Tibial nerve (tissue), 4 donors: ENCODE measurements at regions not wholly inside any gene's neighbourhood (a gene's known extent, or its start where the extent isn't known, plus 50 kb on each side); places are given as distances from the start of the nearest gene placed in this dataset.
"Not testable (repeated sequence)": the region's sequence is repeated elsewhere in the genome, so short reads cannot be mapped to it uniquely, and the experiment has no call there.

Source experiments
- DNase-seq, 2 donors: peaks; one replicate each; pipeline ENCODE4 v3.0.0-alpha.2; 2019; ENCODE audit warnings: low spot score in 2 of 2
- H3K27ac ChIP-seq, 4 donors: fragments of 200-600 bp; sonication (generic) in 3 of 4; one replicate each; pipeline ENCODE4 v1.5.1; 2017 to 2019; ENCODE audit warnings: mild to moderate bottlenecking in 1 of 4
- H3K27me3 ChIP-seq, 2 donors: fragments of 200-600 bp; sonication (generic) in 1 of 2; one replicate each; pipeline versions ENCODE4 v1.5.1 to v1.6.0; 2017 to 2019
- H3K36me3 ChIP-seq, 3 donors: fragments of 200-600 bp; sonication (generic); one replicate each; pipeline ENCODE4 v1.5.1; 2018 to 2019
- H3K4me1 ChIP-seq, 4 donors: fragments of 200-600 bp; sonication (generic) in 3 of 4; one replicate each; pipeline ENCODE4 v1.5.1; 2017 to 2019
- H3K4me3 ChIP-seq, 4 donors: fragments of 200-600 bp; sonication (generic) in 3 of 4; one replicate each; pipeline ENCODE4 v1.5.1; 2017 to 2019; ENCODE audit warnings: mild to moderate bottlenecking in 1 of 4, moderate library complexity in 1 of 4
- H3K9me3 ChIP-seq, 4 donors: fragments of 200-600 bp; sonication (generic) in 3 of 4; one replicate each; pipeline ENCODE4 v1.5.1; 2017 to 2019
- WGBS, 2 donors: methylation state at CpG; one replicate each; pipeline ENCODE4 v1.1.5; 2018; 5-methylcytosine and 5-hydroxymethylcytosine counted together

DNA sequence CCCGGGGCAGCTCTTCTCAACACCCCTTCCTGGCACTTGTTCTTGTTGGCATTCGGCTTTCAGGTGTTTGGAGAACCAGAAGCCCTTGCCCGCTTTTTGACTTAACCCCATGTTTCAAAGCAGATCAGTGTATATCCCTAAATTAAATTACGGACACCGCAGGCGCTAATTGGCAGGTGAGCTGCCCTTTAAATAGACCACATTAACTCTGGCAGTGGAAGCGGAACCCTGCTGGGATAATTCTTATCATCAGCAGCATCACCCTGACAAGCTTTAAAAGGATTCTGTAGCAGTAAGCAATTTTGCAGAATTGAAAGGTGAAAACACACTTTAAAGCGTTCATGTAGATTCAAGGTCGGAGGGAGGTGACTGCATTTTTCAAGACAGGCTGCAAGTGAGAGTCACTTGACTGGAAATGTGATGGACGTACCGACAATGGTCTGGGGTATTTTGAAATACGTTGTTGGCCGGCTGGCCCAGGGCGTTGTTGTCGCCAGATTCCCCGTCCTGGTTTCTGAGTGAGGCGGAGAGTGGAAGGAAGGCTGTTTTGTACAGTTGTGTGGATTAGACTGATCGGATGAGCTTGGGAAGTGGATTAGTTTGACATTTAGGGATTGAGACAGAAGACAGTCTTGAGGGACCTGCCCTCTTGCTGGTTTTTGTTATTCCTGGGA is 94.2 kb upstream of the CRYM start:
- not testable (repeated sequence) for DNase-seq, H3K36me3 ChIP-seq, H3K27ac ChIP-seq, H3K4me1 ChIP-seq, H3K4me3 ChIP-seq, H3K27me3 ChIP-seq, H3K9me3 ChIP-seq
- WGBS, 2 donors: 79% methylated on average over 15 to 16 of the region's 18 CpGs

DNA sequence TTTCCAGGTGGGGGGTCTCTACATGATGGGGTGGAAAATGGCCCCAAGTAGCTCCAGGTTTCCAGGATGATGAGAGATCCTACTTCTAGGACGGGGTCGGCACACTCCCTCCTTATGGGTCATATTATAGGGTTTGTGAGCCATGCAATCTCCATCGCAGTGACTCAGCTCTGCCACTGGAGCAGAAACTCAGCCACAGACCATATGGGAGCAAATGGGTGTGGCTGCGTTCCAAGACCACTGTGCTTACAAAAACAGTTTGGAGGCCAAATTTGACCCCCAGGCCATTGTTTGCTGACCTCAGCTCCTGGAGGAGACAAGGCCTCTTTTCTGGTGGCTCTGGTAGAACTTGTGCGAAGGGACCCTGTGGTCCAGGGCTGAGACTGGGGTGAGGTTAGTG is 92.7 kb upstream of the CRYM start:
- H3K27me3 ChIP-seq, H3K9me3 ChIP-seq, H3K36me3 ChIP-seq, H3K4me3 ChIP-seq, DNase-seq, H3K27ac ChIP-seq, H3K4me1 ChIP-seq: not testable (repeated sequence)
- WGBS, 2 donors: 57 to 78% methylated on average over 4 of the region's 5 CpGs

- H3K27me3 ChIP-seq, H3K36me3 ChIP-seq, H3K9me3 ChIP-seq, H3K4me1 ChIP-seq, DNase-seq, H3K4me3 ChIP-seq, H3K27ac ChIP-seq: not testable (repeated sequence)
- 45 to 60% methylated on average over 3 to 4 of the region's 5 CpGs for WGBS, 2 donors
Measured at GRCh38 chr16:21368973-21369942, 91.2 kb upstream of the CRYM start.

GRCh38 chr16:21367733-21368421 is 89.8 kb upstream of the CRYM start:
- not testable (repeated sequence) for H3K27me3 ChIP-seq, DNase-seq, H3K9me3 ChIP-seq, H3K4me1 ChIP-seq, H3K36me3 ChIP-seq, H3K27ac ChIP-seq, H3K4me3 ChIP-seq
- 74 to 81% methylated on average over 9 of the region's 9 CpGs for WGBS, 2 donors

DNA sequence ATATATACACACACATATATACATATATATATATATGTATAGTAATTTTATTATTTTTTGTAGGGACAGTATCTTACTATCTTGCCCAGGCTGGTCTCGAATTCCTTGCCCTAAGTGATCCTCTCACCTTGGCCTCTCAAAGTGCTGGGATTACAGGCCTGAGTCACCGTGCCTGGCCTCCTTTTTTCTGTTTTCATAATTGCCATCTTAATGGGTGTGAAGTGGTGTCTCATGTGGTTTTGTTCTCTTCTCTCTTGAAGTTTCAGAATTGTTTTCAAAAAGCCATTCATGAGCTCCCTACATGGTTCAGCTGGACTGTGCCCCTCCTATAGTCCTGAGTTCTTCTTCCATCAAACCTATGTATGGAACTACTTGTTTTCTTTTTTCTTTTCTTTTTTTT is 88.9 kb upstream of the CRYM start:
- WGBS, 2 donors: 72 to 83% methylated on average over 2 of the region's 2 CpGs
- H3K4me1 ChIP-seq, H3K4me3 ChIP-seq, DNase-seq, H3K9me3 ChIP-seq, H3K27ac ChIP-seq, H3K36me3 ChIP-seq, H3K27me3 ChIP-seq: not testable (repeated sequence)

- not testable (repeated sequence) for H3K27me3 ChIP-seq, H3K4me3 ChIP-seq, H3K36me3 ChIP-seq, H3K27ac ChIP-seq, DNase-seq, H3K9me3 ChIP-seq, H3K4me1 ChIP-seq
- WGBS, 2 donors: 72 to 80% methylated on average over 4 of the region's 4 CpGs
Measured at GRCh38 chr16:21365541-21365940, 87.5 kb upstream of the CRYM start.

DNA sequence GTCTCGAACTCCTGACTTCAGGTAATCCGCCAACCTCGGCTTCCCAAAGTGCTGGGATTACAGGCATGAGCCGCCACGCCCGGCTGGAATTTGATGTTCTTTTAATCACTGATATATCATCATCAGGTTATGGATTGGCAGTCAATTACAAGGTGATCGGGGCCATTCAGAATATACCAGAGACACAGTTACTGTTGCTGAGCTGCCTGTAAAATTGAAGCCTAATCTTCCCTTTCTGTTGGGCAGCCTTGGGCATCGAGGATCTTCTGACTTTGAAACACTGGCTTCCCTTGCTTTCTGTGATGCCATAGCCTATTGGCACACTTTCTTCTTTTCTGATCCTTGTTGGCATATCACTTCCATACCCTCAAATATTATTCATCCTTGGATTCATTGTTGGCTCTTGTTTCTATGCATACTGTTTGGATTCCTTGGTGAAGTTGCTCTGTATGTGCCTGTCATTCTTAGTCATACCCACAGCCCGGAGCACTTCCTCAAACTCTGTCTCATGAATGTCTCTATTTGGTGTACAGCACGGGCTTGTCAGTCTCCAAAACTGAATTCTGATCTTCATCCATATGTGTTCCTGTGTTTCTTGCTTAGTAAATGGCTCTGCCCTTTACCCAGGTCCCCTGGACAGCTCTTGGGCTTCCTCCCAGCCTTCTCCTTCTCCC is 85.6 kb upstream of the CRYM start:
- WGBS, 2 donors: 83 to 87% methylated on average over 10 of the region's 10 CpGs
- not testable (repeated sequence) for H3K4me3 ChIP-seq, H3K4me1 ChIP-seq, H3K9me3 ChIP-seq, H3K36me3 ChIP-seq, H3K27ac ChIP-seq, H3K27me3 ChIP-seq
- peak in 1 of 2 donors; percentile 10 for DNase-seq

- not testable (repeated sequence) for DNase-seq, H3K9me3 ChIP-seq
Measured at GRCh38 chr16:21361612-21362227, 83.6 kb upstream of the CRYM start.

DNA sequence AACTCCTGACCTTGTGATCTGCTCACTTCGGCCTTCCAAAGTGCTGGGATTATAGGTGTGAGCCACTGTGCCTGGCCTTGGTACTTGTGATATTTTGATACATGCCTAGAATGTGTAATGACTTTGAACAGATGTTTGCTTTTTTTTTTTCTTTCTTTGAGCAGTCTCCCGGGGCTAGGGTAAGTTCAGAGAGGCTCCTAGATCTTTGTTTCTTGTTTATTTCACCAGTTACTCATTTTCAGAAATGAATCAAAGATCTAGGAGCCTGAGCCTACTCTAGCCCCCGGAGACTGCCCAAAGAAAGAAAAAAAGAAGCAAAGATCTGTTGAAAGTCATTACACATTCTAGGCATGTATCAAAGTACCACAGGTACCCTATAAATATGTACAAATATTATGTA is 83.0 kb upstream of the CRYM start:
- not testable (repeated sequence) for H3K4me1 ChIP-seq, H3K4me3 ChIP-seq, DNase-seq, H3K27ac ChIP-seq, H3K36me3 ChIP-seq, H3K9me3 ChIP-seq, H3K27me3 ChIP-seq
- WGBS, 2 donors: 69 to 78% methylated on average over 3 of the region's 3 CpGs

More at GRCh38 chr16:21361612-21362227, 83.6 kb upstream of the CRYM start:
- not testable (repeated sequence) for H3K36me3 ChIP-seq, H3K4me1 ChIP-seq, H3K4me3 ChIP-seq, H3K27ac ChIP-seq, H3K27me3 ChIP-seq
- WGBS, 2 donors: 50 to 56% methylated on average over 9 of the region's 9 CpGs

GRCh38 chr16:21359513-21359912 is 81.4 kb upstream of the CRYM start:
- not testable (repeated sequence) for H3K4me3 ChIP-seq, DNase-seq

GRCh38 chr16:21358261-21358795 is 80.2 kb upstream of the CRYM start:
- not testable (repeated sequence) for H3K4me1 ChIP-seq, H3K36me3 ChIP-seq, H3K4me3 ChIP-seq, H3K27ac ChIP-seq, H3K9me3 ChIP-seq, H3K27me3 ChIP-seq, DNase-seq
- 83 to 85% methylated on average over 18 of the region's 18 CpGs for WGBS, 2 donors

More at GRCh38 chr16:21359513-21359912, 81.4 kb upstream of the CRYM start:
- WGBS, 2 donors: 89 to 91% methylated on average over 9 to 10 of the region's 12 CpGs
- not testable (repeated sequence) for H3K4me1 ChIP-seq, H3K36me3 ChIP-seq, H3K9me3 ChIP-seq, H3K27me3 ChIP-seq
- H3K27ac ChIP-seq: peak overlapping the region in 1 of 4 donors; percentile 7

DNA sequence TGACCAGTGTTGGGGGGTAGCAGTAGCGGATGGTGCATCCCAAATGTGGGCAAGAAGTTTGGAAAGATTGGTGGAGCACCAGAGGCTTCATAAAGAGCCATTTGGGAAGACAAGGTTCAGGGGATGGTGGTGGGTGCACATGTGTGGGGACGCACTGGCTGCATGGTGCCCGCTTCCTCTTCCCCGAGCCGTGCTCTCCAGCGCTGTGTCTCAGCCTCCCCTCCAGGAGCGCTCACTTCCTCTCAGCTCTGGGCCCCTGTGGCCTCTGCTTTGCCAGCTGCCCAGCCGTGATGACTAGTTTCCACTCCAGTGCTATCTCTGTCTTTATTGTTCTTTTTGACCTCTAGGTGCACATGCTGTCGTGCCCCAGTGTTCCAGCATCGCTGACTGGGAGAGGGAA is 78.2 kb upstream of the CRYM start:
- H3K36me3 ChIP-seq, DNase-seq, H3K27me3 ChIP-seq, H3K4me1 ChIP-seq, H3K4me3 ChIP-seq, H3K27ac ChIP-seq, H3K9me3 ChIP-seq: not testable (repeated sequence)
- 66 to 68% methylated on average over 6 to 10 of the region's 10 CpGs for WGBS, 2 donors
